Activated CD4-positive, alpha-beta T cell treated with anti-CD3 and anti-CD28 coated beads, Interleukin-2, amount 50 U/mL, for 24 hours (primary cell): ENCODE measurements at regions not wholly inside any gene's neighbourhood (a gene's known extent, or its start where the extent isn't known, plus 50 kb on each side); places are given as distances from the start of the nearest gene placed in this dataset.

Experiments
- DNase-seq, 2 donors: peaks; one replicate each; pipeline ENCODE4 v3.0.0-alpha.2; 2020; ENCODE audit warnings: low read depth in 1 of 2, low spot score in 1 of 2

- DNase-seq = no peak
Measured at GRCh38 chr4:183763990-183764754, 105.1 kb downstream of the TRAPPC11 start.

- no peak for DNase-seq
Measured at GRCh38 chr4:183765251-183765911, 106.3 kb downstream of the TRAPPC11 start.

GRCh38 chr4:183766140-183766539, 107.0 kb downstream of the TRAPPC11 start:
- no peak for DNase-seq

GRCh38 chr4:183770906-183771305, 111.8 kb downstream of the TRAPPC11 start:
- DNase-seq = no peak

- DNase-seq = no peak
Measured at GRCh38 chr4:183772361-183772760, 113.3 kb downstream of the TRAPPC11 start.

- no peak for DNase-seq
Measured at GRCh38 chr4:183773790-183774189, 114.7 kb downstream of the TRAPPC11 start.

- no peak for DNase-seq
Measured at GRCh38 chr4:183783306-183783705, 121.8 kb upstream of the STOX2 start.

- DNase-seq = no peak
Measured at GRCh38 chr4:183783991-183784553, 121.0 kb upstream of the STOX2 start.

GRCh38 chr4:183788308-183788905, 116.7 kb upstream of the STOX2 start:
- no peak for DNase-seq

- DNase-seq = no peak
Measured at GRCh38 chr4:183789657-183790056, 115.5 kb upstream of the STOX2 start.

GRCh38 chr4:183790661-183791060, 114.4 kb upstream of the STOX2 start:
- DNase-seq = no peak

- DNase-seq = no peak
Measured at GRCh38 chr4:183797011-183797444, 108.1 kb upstream of the STOX2 start.

GRCh38 chr4:183797445-183798300, 107.4 kb upstream of the STOX2 start:
- DNase-seq = no peak

GRCh38 chr4:183798301-183799253, 106.5 kb upstream of the STOX2 start:
- no peak for DNase-seq

GRCh38 chr4:183801457-183802165, 103.5 kb upstream of the STOX2 start:
- no peak for DNase-seq

- DNase-seq = no peak
Measured at GRCh38 chr4:183806341-183806740, 98.8 kb upstream of the STOX2 start.

- no peak for DNase-seq
Measured at GRCh38 chr4:183807420-183808096, 97.5 kb upstream of the STOX2 start.

- no peak for DNase-seq
Measured at GRCh38 chr4:183808097-183808456, 97.0 kb upstream of the STOX2 start.

- DNase-seq = no peak
Measured at GRCh38 chr4:183812567-183812966, 92.5 kb upstream of the STOX2 start.
